GM20431 (cell line): ENCODE measurements at regions not wholly inside any gene's neighbourhood (a gene's known extent, or its start where the extent isn't known, plus 50 kb on each side); places are given as distances from the start of the nearest gene placed in this dataset.

Experiments used
- in situ Hi-C: fragments of 300-500 bp; cut with MseI, MboI; formaldehyde crosslinking; loops from one replicate; pipeline ENCODE4 v1.15.0; 2020; ENCODE audit warnings: low sequenced_read_pairs; ENCODE audit not compliant: unreplicated experiment

DNA sequence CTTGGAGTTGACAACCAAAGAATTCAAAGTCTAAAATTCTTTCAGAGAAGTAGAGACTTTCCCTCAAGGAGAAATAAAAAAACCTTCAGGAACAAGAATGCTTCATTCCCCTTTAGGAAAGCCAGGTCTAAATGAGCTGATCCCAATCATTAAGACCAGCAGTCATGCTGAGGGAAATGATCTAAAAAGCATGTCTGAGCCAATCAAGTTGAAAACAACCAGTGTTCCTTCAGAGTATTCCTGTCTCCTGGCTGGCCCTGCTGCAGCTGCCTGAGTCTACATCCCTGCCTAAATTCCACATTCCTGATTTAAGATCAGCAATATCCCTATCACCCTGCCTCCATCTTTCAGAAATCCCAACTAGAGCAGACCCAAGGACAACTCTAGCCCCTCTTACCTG lies 244.5 kb downstream of the PLK2 start:
- in situ Hi-C loops = no loop called here

DNA sequence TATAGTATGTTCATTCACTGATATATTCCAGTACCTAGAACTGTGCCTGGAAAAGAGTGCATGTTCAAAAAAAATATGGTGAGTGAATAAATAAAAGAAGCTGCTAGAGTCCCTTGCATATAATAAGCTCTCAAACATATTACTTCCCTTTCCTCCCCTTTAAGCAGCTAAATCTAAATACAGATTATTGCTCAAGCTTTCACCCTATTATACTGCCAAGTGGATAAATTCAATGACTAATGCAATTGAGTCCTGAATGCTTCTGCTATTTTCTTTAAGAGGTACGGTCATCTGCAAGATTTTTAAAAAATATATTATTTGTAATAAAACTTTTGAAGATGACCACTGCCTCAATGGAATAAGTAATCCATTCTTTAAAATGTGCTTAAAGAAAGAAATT lies 248.4 kb downstream of the PLK2 start:
- in situ Hi-C loops = no loop called here

DNA sequence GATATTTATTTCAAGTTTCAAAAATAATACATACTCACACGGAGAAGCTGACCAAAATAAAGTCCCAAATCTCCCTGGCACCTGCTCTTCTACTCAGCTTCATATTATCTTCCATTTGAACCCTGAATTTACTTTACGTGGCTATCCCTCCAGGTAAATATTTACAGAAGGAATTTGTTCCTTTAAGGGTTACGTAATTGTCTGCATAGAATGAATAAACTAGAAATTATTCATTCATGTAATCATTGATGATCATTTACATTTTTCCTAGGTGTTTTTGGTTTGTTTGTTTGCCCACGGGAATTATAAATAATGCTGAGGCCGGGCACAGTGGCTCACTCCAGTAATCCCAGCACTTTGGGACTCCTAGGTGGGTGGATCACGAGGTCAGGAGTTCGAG lies 251.2 kb downstream of the PLK2 start:
- in situ Hi-C loops = no loop called here

DNA sequence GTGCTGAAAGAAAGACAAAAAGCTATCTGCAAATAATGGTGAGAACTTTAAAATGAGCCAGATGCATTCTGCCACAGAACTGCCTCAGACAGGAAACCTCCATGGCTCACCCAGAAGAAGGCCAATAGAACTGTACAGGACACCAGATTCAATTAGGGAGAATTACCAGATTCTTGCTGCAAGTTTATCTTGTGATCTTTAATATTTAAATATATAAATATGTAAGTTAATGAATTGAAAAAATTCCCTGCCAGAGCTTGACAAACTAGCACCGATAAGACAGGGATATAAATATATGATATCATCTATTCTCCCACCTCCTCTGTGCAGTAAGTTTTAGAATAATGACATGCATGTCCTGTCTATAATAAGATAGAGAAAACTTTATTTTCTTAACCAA lies 252.8 kb downstream of the PLK2 start:
- in situ Hi-C loops = no loop called here

DNA sequence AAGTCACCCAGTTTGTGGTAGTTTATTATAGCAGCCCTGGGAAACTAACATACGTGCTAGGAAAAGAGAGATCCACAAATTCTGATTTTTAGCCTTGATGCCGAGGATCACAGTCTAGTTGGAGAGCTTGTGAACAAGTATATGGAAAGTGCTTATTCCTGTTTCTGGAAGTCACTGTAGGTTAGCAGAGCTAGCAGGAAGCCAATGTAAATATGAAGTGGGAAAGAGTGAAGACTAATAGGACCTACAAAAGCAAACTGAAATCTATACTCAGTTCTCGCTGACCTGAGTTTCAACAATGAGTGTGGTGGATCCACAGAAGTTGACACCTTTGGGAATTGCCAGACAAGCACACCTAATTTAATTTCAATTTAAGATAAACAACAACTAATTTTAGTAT lies 254.9 kb downstream of the PLK2 start:
- in situ Hi-C loops = no loop called here

DNA sequence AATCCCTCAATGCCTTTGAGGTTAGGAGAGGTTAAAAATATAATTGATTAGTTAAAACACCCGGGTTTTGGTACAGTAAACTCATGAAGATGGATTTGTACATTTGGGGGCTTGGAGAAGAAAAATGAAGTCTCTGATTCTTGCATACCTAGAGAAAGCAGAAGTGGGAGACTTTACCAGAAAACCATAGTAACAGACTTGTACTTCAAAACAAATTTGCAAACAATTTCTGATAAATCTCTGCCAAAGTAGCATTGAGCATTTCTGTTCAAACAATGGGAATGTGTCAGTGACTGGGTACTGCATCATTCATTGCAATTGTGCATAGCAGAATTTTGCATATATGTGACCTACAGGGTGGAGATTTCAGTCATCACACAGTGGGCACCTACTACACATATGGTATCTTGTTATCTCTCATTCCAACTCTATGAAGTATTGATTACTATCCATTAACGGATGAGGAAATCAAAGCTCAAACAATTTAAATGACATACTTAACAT lies 256.9 kb downstream of the PLK2 start:
- in situ Hi-C loops = no loop called here

DNA sequence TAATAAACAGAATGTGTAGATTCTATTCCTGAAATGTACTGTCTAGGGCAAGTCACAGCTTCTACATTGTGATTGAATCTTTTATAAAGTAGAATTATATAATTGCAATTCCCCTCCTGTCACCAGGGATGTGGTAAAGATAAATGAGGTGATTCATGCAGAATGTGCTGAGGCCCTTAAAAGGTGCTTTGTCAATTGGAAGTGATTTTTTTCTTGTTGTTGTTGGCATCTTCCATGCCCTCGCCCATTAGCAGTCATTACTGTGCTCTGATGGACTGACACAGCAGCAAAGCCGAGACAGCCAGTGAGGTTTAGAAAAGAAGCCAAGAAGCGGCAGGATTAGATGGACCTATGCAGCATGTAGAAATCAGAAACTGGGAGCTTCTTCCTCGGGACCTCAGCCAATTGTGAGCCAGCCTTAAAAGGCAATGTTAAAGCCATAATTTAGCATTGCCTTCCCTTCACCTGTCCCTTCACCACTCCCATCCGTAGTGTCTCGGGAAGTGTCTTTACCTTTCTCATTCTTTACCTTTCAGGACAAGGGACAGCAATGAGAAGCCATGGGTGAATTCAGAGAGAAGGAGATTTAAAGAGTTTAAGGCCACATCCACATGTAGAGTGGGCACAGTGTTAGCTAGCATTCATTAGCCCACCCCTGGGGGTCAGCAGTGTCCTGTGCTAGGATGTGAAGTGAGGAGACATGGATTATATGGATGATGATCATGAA lies 257.8 kb downstream of the PLK2 start:
- in situ Hi-C loops = no loop called here

DNA sequence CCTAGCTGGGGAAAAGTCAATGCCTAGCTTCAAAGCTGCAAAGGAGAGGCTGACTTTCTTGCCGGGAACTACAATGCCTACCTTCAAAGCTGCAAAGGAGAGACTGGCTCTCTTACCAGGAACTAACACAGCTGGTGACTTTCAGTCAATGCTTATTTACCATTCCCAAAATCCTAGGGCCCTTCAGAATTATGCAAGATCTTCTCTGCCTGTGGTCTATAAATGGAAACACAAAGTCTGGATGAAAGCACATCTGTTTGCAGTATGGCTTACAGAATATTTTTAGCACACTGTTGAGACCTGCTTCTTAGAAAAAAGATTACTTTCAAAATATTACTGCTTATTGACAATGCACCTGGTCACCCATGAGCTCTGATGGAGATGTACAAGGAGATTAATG lies 259.4 kb downstream of the PLK2 start:
- in situ Hi-C loops = no loop called here

DNA sequence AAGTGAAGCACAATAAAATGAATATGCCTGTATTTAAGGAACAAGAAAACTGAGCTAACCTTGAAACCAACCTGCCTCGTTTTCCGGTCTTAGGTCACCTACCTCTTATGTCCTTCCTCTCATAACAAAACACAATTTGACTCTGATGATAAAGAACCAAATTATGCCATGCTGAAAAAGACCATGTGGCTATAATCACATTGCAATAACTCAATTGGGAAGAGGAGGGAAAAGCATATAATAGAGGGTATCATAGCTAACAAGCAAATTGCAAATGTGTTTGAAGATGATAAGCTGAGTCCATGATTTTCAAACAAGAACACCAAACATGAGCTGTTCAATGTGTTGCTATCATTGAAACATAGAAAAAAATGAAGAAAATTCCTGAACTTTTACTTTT lies 260.8 kb downstream of the PLK2 start:
- in situ Hi-C loops = no loop called here

DNA sequence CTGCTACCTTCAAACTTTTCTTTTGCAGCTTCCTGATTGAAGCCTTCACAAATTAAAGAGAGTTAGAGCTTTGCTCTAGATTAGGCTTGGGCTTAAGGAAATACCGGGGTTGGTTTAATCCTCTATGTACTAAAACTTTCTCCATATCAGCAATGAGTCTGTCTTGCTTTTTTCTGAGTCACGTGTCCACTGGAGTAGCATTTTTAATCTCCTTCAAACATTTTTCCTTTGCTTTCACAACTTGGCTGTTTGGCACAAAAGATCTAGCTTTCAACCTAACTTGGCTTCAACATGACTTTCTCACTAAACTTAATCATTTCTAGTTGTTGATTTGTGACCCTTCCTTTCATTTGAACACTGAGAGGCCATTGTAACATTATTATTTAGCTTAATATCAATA lies 261.6 kb downstream of the PLK2 start:
- in situ Hi-C loops = no loop called here

DNA sequence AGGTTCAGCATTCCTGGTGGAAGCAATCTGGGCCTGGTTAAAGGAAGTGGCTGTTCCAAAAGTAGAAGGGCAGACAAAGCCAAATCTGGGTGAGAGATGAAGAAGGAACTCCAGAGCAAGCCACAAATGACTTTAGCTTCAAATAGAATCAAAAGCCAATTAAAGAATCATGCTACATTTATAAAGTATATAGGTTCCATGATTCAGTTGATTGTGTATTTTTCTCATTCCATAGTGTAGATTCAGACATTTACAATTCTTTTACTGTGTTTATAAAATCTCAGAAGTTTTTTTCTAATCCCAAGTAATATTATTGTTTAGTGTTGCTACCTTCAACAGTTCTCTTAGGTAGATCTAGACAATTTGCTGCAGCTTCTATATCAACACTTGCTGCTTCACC lies 262.0 kb downstream of the PLK2 start:
- in situ Hi-C loops = no loop called here

DNA sequence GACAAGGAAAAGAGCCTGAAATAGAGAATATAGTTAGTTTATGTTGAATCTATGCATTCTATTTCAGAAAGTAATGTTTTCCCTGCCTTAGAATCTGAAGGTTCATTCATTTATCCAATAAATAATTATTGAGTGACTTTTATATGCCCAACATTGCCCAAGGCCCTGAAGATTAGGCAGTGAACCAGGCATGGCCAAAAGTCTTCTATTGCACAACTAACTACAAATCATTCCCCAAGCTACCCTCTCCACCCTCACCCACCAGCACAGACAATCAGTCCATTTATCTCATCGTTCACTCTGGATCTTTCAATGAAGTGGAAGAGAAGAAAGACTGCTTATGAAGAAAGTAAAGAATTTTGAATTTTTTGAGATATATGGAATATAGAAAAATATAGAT lies 268.4 kb downstream of the PLK2 start:
- in situ Hi-C loops = no loop called here

DNA sequence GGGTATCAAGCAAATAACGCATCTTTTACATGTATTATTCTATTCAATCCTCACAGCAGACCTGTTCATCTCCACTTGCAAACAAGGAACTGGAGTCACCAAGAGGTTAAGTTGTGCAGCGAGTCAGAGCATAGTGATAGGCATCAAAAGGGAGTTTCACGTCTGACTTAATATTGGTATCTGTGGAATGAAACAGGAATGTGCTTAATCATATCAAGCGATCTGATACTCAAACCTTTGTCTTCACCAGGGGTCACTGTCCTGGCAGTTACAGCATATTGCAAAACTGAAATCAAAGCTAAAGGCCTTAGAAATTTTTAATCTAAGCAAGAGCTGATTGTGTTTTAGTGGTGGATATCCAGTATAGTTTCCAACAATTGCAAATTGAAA lies 271.6 kb downstream of the PLK2 start:
- in situ Hi-C loops = no loop called here

DNA sequence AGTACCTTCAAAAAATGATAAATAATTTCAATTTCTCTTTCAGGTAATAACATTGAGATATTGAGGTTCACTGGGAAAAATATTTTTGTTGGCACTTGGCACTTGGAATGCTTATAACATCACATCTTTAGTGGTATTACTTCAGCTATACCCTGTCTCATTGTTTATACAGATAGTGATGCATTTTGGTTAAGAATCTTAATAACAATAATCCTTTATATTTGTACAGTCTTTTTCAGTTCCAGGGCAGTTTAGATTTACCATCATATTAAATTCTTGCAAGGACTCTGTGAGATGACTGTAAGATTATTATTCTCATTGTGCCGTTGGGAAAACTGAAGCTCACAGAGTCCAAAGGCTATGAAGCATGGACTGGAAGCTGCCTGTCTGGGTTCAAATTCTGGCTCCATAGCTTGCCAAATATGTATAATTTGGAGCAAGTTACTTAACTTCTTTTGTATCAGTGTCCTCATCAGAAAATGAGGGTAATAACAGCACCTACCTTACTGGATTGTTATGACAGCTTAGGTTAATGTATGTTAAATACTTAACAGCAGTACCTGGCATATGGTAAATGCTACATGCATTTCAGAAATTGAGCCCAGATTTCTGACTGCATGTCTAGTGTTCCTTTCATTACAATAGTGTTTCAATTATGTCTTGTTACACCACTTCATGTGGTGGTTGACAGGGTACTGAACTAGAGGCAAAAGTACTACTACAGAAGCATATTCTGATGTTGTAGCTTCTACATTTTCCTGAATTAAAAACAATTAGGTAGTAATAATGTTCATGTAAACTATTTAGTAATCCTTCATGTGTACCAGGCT lies 272.2 kb downstream of the PLK2 start:
- in situ Hi-C loops = no loop called here

DNA sequence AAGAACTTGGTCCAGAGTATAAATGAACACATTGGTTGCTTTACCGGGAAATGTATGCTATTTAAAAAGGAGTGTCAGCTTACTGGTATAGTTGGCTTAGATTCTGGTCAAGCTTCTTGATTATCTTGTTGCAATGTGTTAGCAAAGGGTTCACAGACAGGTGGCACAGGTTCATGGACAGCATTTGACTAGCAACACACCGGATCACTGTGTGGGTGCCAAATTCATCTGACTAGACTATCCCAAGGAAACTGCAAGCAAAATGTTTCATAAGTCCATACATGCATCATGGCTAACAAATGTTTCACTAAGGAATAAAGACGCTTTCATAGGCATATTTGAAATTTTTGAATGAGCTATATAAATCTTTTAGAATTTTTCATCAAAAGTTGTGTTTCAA lies 274.1 kb downstream of the PLK2 start:
- in situ Hi-C loops = no loop called here

DNA sequence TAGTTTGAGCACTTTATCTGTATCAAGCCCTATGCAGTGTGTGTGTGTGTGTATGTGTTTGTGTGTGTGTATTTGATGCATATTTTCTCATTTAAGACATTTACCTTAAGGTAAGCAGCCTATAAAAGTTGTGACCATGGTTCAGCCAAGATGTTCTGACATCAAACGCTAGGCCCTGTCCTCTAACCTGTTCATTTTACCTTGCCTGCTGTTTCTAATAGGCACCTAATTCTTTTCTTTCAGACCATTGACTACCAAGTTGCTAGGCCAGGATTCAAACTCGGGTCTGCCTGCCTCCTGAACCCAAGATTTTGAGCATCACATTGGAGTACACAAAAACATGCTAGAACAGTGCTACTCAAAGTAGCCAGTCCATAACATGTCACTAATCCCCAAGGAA lies 274.5 kb downstream of the PLK2 start:
- in situ Hi-C loops = no loop called here

DNA sequence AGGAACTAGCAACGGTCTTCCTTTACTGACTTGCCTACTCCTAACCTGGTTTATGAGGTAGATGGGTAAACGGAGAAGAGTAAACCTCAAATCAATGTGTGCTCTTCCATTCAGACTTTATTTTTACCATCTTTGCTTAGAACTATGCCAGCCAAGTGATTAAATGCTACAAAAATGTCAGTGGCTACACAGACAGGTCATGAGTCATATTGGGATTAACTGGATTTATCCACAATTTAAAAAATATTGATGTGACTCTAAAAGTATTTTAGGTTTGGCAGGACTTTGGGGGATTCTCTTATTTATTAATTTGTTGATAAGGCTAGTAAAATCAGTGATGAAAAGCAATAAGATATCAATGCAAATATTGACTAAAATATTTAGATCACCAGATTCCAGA lies 275.0 kb downstream of the PLK2 start:
- in situ Hi-C loops = no loop called here

DNA sequence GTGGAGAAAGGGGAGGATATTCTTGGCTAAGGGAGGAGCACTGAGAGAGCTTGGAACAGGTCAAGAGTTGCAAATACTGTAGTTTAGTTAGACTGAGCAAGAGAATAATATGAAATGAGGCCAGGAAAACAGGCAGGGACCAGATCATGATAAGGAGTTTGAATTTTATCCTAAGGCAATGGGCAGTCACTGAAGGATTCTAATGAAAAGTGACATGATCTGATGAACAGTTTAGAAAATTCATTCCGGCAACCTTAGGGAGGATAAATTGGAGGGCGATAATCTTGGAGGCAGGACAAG lies 276.1 kb downstream of the PLK2 start:
- in situ Hi-C loops = no loop called here

DNA sequence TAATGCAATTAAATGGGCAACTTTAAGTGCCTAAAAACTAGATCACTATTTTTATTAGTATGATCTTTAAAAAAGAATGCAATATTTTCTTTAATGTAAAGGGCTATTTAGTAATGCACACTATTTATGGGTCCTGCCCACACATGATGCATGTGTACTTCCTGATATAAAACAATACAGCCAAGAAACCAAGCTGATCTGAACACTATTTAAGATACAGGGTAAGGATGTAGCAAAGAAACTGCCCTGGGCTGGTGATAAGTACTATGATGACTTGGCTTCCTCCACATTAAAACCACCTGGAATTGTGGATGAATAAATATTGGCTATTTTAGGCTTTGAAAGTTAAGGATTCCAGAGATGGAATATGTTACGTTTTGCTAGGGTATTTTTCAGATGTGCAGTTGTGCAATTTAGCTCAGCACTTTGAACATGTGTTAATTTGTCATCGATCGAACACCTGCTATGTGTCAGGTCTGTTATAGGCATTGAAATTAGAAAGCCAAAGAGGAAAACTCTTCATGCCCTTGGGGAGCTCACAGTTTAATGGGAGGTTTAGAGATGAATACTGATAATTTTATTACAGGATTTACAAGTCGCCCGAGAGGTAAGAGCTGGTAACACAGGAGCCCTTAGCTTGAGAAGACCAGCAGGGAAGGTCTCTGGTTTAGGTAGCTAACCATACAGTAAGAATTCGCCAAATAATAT lies 276.7 kb downstream of the PLK2 start:
- in situ Hi-C loops = no loop called here

DNA sequence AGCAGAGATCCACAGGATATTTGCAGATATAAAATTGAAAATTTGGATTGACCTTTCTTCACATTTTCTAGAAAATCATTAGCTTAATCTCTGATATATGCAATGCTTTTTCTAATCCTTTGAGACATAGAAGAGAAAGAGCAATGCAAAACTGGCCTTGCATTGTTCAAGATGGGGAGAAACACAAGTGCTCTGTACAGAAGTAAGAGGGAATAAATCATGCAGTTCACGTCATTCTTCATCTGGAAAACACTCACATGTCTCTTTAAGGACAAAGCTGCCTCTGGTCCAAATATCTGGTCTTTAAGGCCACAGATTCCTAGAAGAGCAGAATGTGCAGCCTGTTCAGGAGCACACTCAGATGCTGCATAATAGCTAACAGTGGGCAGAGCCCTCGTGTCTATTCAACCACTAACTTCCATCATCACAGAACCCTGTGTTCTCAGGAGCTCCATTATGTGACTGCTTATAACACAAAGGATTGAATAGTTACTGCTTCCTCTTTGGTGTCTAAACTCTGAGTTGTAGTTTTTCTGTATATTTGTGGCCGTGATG lies 277.5 kb downstream of the PLK2 start:
- in situ Hi-C loops = no loop called here
